ENCODE measurements at regions not wholly inside any gene's neighbourhood (a gene's known extent, or its start where the extent isn't known, plus 50 kb on each side); places are given as distances from the start of the nearest gene placed in this dataset.

- H3K36me3 Mint-ChIP-seq (ENCODE audit: insufficient read depth in 1 of 3, low read depth in 3 of 3) = no peaks in the 10 kb centered on the region
These were observed 174.6 kb downstream of the ALDH1A2 start for GRCh38 chr15:57890878-57891277.

More at GRCh38 chr15:57890878-57891277, 174.6 kb downstream of the ALDH1A2 start:
- Histone ChIP-seq H4K8ac (replicated peaks; ENCODE audit: insufficient read length, low read depth, low read length) (no peak overlapping the region), H4K5ac (ENCODE audit: insufficient read length, low read depth, low read length) (no peak overlapping the region), H3K79me2 (ENCODE audit: insufficient read depth, low read length) (no peaks in the 10 kb centered on the region), H3K79me1 (ENCODE audit: insufficient read depth, low read depth, low read length, poor library complexity, severe bottlenecking) (no peaks in the 10 kb centered on the region), H3K14ac (ENCODE audit: insufficient read depth, low read length) (no peak overlapping the region), H3K27ac (ENCODE audit: insufficient read length, low read depth, low read length) (no peak overlapping the region), H2AK5ac (ENCODE audit: insufficient read length, low read length) (no peak overlapping the region), H3K56ac (ENCODE audit: insufficient read length, low read depth, low read length) (no peak overlapping the region), H3K9me3 (ENCODE audit: control insufficient read depth, low read depth, low read length) (no peaks in the 10 kb centered on the region), H3K4ac (ENCODE audit: low read depth, low read length) (no peak overlapping the region), H3K18ac (ENCODE audit: insufficient read length, low read depth, low read length) (no peak overlapping the region), H3K27me3 (ENCODE audit: insufficient read depth, low read length) (no peaks in the 10 kb centered on the region), H3T11ph (ENCODE audit: low read length) (no peak overlapping the region), H4K91ac (ENCODE audit: insufficient read length, low read depth, low read length) (no peak overlapping the region), H4K20me1 (ENCODE audit: control insufficient read depth, insufficient read depth, insufficient read length) (no peaks in the 10 kb centered on the region), H2BK15ac (ENCODE audit: low read depth, low read length) (no peak overlapping the region), H2BK5ac (ENCODE audit: insufficient read length, low read length) (no peak overlapping the region), H2BK120ac (ENCODE audit: low read depth, low read length, poor library complexity, severe bottlenecking) (no peak overlapping the region), H3K23ac (ENCODE audit: insufficient read length, low read depth, low read length) (no peak overlapping the region), H3K4me1 (ENCODE audit: insufficient read depth, low read length) (no peaks in the 10 kb centered on the region), H2AFZ (ENCODE audit: low read length) (no peak overlapping the region), H2BK20ac (ENCODE audit: low read depth, low read length, poor library complexity, severe bottlenecking) (no peak overlapping the region), H2BK12ac (ENCODE audit: insufficient read length, low read depth, low read length) (no peak overlapping the region), H3K23me2 (ENCODE audit: insufficient read length, low read depth, low read length, poor library complexity, severe bottlenecking) (no peaks in the 10 kb centered on the region), H3K9ac (ENCODE audit: extremely low read depth, insufficient read length, low read length) (no peak overlapping the region), H3K4me2 (ENCODE audit: insufficient read depth, insufficient read length, low read length) (no peak overlapping the region)
- Mint-ChIP-seq H3K4me3 (no peak overlapping the region), H3K27ac (no peak overlapping the region), H3K4me1 (no peaks in the 10 kb centered on the region), H3K9me3 (no peaks in the 10 kb centered on the region), H3K27me3 (ENCODE audit: low read depth) (no peaks in the 10 kb centered on the region; the same call in 1 of the 2 replicates)
- DNase-seq = no peak
- WGBS (ENCODE audit: extremely low coverage, insufficient read length, low lambda C conversion rate) = no CpG with 5 or more reads among the region's 3 CpGs
- no peak for TF ChIP-seq CTCF (conservative IDR thresholded peaks at IDR 0.05)
